HCT116 (cell line): ENCODE measurements at regions not wholly inside any gene's neighbourhood (a gene's known extent, or its start where the extent isn't known, plus 50 kb on each side); places are given as distances from the start of the nearest gene placed in this dataset.

Experiments used
- ATAC-seq: fragments of 200-7000 bp; cut with Tn5 transposase; 2 replicates; pipeline ENCODE4 v1.9.1; 2020; ENCODE audit warnings: mild to moderate bottlenecking, moderate library complexity
- BruUV-seq: library from RNA; stranded (reverse); fragments of 400-500 nt; replicated peaks from 2 replicates; lab custom pipeline; 2021; lab: Mats Ljungman, UMichigan
- CTCF ChIA-PET: fragments of 300-600 bp; sonication (Branson Sonifier 250); formaldehyde crosslinking; loops from one replicate; lab custom pipeline; 2021; ENCODE audit warnings: antibody characterized with exemption; lab: Charles Lee
- POLR2A ChIA-PET: fragments of 300-600, 350-600 bp; sonication (Branson Sonifier 250); formaldehyde crosslinking; loops from one replicate; lab custom pipeline; 2021; ENCODE audit warnings: antibody characterized with exemption; lab: Charles Lee
- RAD21 ChIA-PET, 2 experiments: fragments of 300-600 bp; sonication (Branson Sonifier 250); formaldehyde crosslinking; loops; one replicate each; lab custom pipeline; 2023; ENCODE audit warnings: low total read pairs in 2 of 2; ENCODE audit not compliant: uncharacterized antibody in 2 of 2, unreplicated experiment in 2 of 2, low non-redundant PET in 1 of 2; lab: Charles Lee
- DNase-seq: peaks from one replicate; pipeline ENCODE4 v3.0.0-alpha.2; 2010; ENCODE audit warnings: low read depth, low spot score
- H2AFZ ChIP-seq: fragments of 200-600 bp; shearing (Covaris generic), sonication (generic); 2 replicates; pipeline ENCODE4 v1.6.1; 2017; ENCODE audit warnings: low read depth, mixed run types, mixed read lengths, antibody characterized with exemption, low read length; ENCODE audit not compliant: poor library complexity, severe bottlenecking
- H3K27ac ChIP-seq: 2 replicates; pipeline ENCODE4 v1.5.1; 2012; ENCODE audit warnings: low read depth, low read length
- H3K27me3 ChIP-seq: fragments of 200-600 bp; sonication (generic); 2 replicates; pipeline ENCODE4 v1.6.1; 2016; ENCODE audit warnings: mixed run types, low read length, mixed read lengths; ENCODE audit not compliant: insufficient read depth
- H3K36me3 ChIP-seq, 2 experiments: fragments of 200-500 bp in 1 of 2; fragments of 200-600 bp in 1 of 2; sonication (Bioruptor generic) in 1 of 2; sonication (generic) in 1 of 2; 2 replicates each; pipeline versions ENCODE4 v1.5.1 to v1.6.1; 2014 to 2016; ENCODE audit warnings: low read length in 2 of 2, inconsistent platforms in 1 of 2, mixed read lengths in 1 of 2, mixed run types in 1 of 2; ENCODE audit not compliant: insufficient read depth in 2 of 2, control insufficient read depth in 1 of 2
- H3K4me1 ChIP-seq, 2 experiments: fragments of 200-600 bp in 1 of 2; sonication (generic) in 1 of 2; 2 replicates each; pipeline versions ENCODE4 v1.5.1 to v1.6.1; 2012 to 2017; ENCODE audit warnings: low read length in 2 of 2, inconsistent platforms in 1 of 2, mild to moderate bottlenecking in 1 of 2, mixed read lengths in 1 of 2, mixed run types in 1 of 2, moderate library complexity in 1 of 2; ENCODE audit not compliant: insufficient read depth in 2 of 2, control insufficient read depth in 1 of 2
- H3K4me2 ChIP-seq: fragments of 200-600 bp; sonication (generic); 2 replicates; pipeline ENCODE4 v1.6.1; 2017; ENCODE audit warnings: mixed run types, low read length, mixed read lengths
- H3K4me3 ChIP-seq, 2 experiments: fragments of 200-600 bp in 1 of 2; sonication (generic) in 1 of 2; replicated peaks in 1 of 2; 2 replicates each; pipeline ENCODE4 v1.5.1; 2011 to 2016; ENCODE audit warnings: low read length in 2 of 2, control low read depth in 1 of 2, low read depth in 1 of 2, mild to moderate bottlenecking in 1 of 2, mixed read lengths in 1 of 2, mixed run types in 1 of 2
- H3K79me2 ChIP-seq: fragments of 200-600 bp; sonication (generic); 2 replicates; pipeline ENCODE4 v1.6.1; 2017; ENCODE audit warnings: mild to moderate bottlenecking, mixed run types, low read length, moderate library complexity, mixed read lengths; ENCODE audit not compliant: insufficient read depth
- H3K9ac ChIP-seq: fragments of 200-600 bp; sonication (generic); 2 replicates; pipeline ENCODE4 v1.6.1; 2016; ENCODE audit warnings: low read length, mixed read lengths
- H3K9me2 ChIP-seq: fragments of 200-600 bp; sonication (generic), shearing (Covaris generic); 2 replicates; pipeline ENCODE4 v1.6.1; 2017; ENCODE audit warnings: mixed run types, mild to moderate bottlenecking, moderate library complexity; ENCODE audit not compliant: insufficient read depth
- H3K9me3 ChIP-seq, 2 experiments: fragments of 200-500 bp in 1 of 2; fragments of 200-600 bp in 1 of 2; sonication (Bioruptor generic) in 1 of 2; sonication (generic) in 1 of 2; 2 replicates each; pipeline ENCODE4 v1.6.1; 2014 to 2017; ENCODE audit warnings: low read length in 2 of 2, mixed read lengths in 2 of 2, inconsistent platforms in 1 of 2, low read depth in 1 of 2, mild to moderate bottlenecking in 1 of 2, mixed run types in 1 of 2, moderate library complexity in 1 of 2; ENCODE audit not compliant: control insufficient read depth in 1 of 2, insufficient read depth in 1 of 2
- H4K20me1 ChIP-seq: fragments of 200-600 bp; sonication (generic), shearing (Covaris generic); 2 replicates; pipeline ENCODE4 v1.6.1; 2017; ENCODE audit warnings: mixed run types, mild to moderate bottlenecking, moderate library complexity; ENCODE audit not compliant: insufficient read depth
- CBX3 ChIP-seq: IDR thresholded peaks from 2 replicates; pipeline ENCODE4 v1.6.1; 2012; ENCODE audit warnings: low read depth
- ELF1 ChIP-seq: IDR thresholded peaks from 2 replicates; pipeline ENCODE4 v1.6.1; 2012; ENCODE audit warnings: low read depth, borderline replicate concordance
- EZH2 ChIP-seq: fragments of 200-600 bp; sonication (generic); IDR thresholded peaks from 2 replicates; pipeline ENCODE4 v1.6.1; 2017; ENCODE audit warnings: antibody characterized with exemption, mixed run types
- REST ChIP-seq: IDR thresholded peaks from 2 replicates; pipeline ENCODE4 v1.6.1; 2012; ENCODE audit warnings: low read depth
- SRF ChIP-seq: IDR thresholded peaks from 2 replicates; pipeline ENCODE4 v1.6.1; 2012; ENCODE audit warnings: low read depth
- TCF7L2 ChIP-seq: IDR thresholded peaks from 2 replicates; pipeline ENCODE4 v1.7.0; 2011; ENCODE audit warnings: borderline replicate concordance, inconsistent platforms; ENCODE audit not compliant: insufficient read depth, insufficient read length; ENCODE audit errors: extremely low read depth
- ZFX ChIP-seq: fragments of 450-650 bp; IDR thresholded peaks from 2 replicates; pipeline ENCODE4 v1.6.1; 2017
- ZNF274 ChIP-seq: fragments of 200-500 bp; sonication (Bioruptor generic); IDR thresholded peaks from 2 replicates; pipeline ENCODE4 v1.6.1; 2014; ENCODE audit warnings: mild to moderate bottlenecking, low read depth, low read length, inconsistent platforms
- intact Hi-C: fragments of 100-400 bp; cut with micrococcal nuclease; formaldehyde crosslinking; loops from 2 replicates; pipeline ENCODE4 v1.10.0; 2022
- TF ChIP-seq, protein P1 (sequence below): IDR thresholded peaks from 2 replicates; pipeline ENCODE4 v1.6.1; 2011; ENCODE audit warnings: mild to moderate bottlenecking, low read length, moderate library complexity; ENCODE audit not compliant: insufficient replicate concordance; ENCODE audit errors: extremely low read depth
- TF ChIP-seq, protein P2 (sequence below): IDR thresholded peaks from 2 replicates; pipeline ENCODE4 v1.6.1; 2012

GRCh38 chr12:5189173-5189572 is 145.5 kb downstream of the KCNA5 start:
- ChIA-PET POLR2A (no interaction called here), CTCF (no interaction called here), RAD21 (no interaction called here)
- intact Hi-C loops, result no loop called here
- H3K9me2 ChIP-seq, result no peaks in the 10 kb centered on the region
- peaks cover 0 to 3% of the 10 kb centered on the region in 2 experiments; a peak in 2 of 4 replicates for H3K4me1 ChIP-seq
- H3K9me3 ChIP-seq, result no peaks in the 10 kb centered on the region
- DNase-seq (no peak), ATAC-seq (no peak)
- no TSS peak for BruUV-seq
- H3K79me2 ChIP-seq, result no peaks in the 10 kb centered on the region
- H3K27me3 ChIP-seq, result no peaks in the 10 kb centered on the region
- H3K4me3 ChIP-seq, result no peak overlapping the region
- H2AFZ ChIP-seq, result no peak overlapping the region
- H3K36me3 ChIP-seq, result no peaks in the 10 kb centered on the region
- H3K4me2 ChIP-seq, result no peak overlapping the region
- H3K27ac ChIP-seq, result no peak overlapping the region
- H4K20me1 ChIP-seq, result no peaks in the 10 kb centered on the region
- H3K9ac ChIP-seq, result no peak overlapping the region
- TF ChIP-seq EZH2 (no peak), TCF7L2 (no peak), CBX3 (no peak), SRF (no peak), ZFX (no peak), ZNF274 (no peak), ELF1 (no peak), REST (no peak)
- TF ChIP-seq, protein P1, sequence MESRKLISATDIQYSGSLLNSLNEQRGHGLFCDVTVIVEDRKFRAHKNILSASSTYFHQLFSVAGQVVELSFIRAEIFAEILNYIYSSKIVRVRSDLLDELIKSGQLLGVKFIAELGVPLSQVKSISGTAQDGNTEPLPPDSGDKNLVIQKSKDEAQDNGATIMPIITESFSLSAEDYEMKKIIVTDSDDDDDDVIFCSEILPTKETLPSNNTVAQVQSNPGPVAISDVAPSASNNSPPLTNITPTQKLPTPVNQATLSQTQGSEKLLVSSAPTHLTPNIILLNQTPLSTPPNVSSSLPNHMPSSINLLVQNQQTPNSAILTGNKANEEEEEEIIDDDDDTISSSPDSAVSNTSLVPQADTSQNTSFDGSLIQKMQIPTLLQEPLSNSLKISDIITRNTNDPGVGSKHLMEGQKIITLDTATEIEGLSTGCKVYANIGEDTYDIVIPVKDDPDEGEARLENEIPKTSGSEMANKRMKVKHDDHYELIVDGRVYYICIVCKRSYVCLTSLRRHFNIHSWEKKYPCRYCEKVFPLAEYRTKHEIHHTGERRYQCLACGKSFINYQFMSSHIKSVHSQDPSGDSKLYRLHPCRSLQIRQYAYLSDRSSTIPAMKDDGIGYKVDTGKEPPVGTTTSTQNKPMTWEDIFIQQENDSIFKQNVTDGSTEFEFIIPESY, result no peak
- TF ChIP-seq, protein P2, sequence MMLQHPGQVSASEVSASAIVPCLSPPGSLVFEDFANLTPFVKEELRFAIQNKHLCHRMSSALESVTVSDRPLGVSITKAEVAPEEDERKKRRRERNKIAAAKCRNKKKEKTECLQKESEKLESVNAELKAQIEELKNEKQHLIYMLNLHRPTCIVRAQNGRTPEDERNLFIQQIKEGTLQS, result no peak
